Smooth muscle cell (in vitro differentiated cells): ENCODE measurements at regions not wholly inside any gene's neighbourhood (a gene's known extent, or its start where the extent isn't known, plus 50 kb on each side); places are given as distances from the start of the nearest gene placed in this dataset.

Experiments used
- DNase-seq: peaks from one replicate; lab custom pipeline; 2025; ENCODE audit not compliant: unreplicated experiment; lab: John Stamatoyannopoulos, UW
- H2AFZ ChIP-seq: fragments of 200-600 bp; sonication (generic); 2 replicates; pipeline ENCODE4 v1.6.0; 2016; ENCODE audit warnings: antibody characterized with exemption, low read depth, mild to moderate bottlenecking
- H3F3A ChIP-seq: fragments of 200-600 bp; sonication (generic); 2 replicates; pipeline ENCODE4 v1.6.0; 2017; ENCODE audit warnings: antibody characterized with exemption, low read depth
- H3K27ac ChIP-seq: fragments of 200-600 bp; sonication (generic); 2 replicates; pipeline ENCODE4 v1.5.1; 2016; ENCODE audit warnings: low read depth, mild to moderate bottlenecking
- H3K27me3 ChIP-seq: fragments of 200-600 bp; sonication (generic); 2 replicates; pipeline ENCODE4 v1.6.1; 2016; ENCODE audit warnings: low read depth, mild to moderate bottlenecking
- H3K36me3 ChIP-seq: fragments of 200-600 bp; sonication (generic); 2 replicates; pipeline ENCODE4 v1.5.1; 2016; ENCODE audit warnings: low read depth
- H3K4me1 ChIP-seq: fragments of 200-600 bp; sonication (generic); 2 replicates; pipeline ENCODE4 v1.5.1; 2016; ENCODE audit warnings: low read depth
- H3K4me2 ChIP-seq: fragments of 200-600 bp; sonication (generic); 2 replicates; pipeline ENCODE4 v1.6.0; 2016; ENCODE audit warnings: mild to moderate bottlenecking
- H3K4me3 ChIP-seq: fragments of 200-600 bp; sonication (generic); 2 replicates; pipeline ENCODE4 v1.5.1; 2016; ENCODE audit warnings: mild to moderate bottlenecking
- H3K79me2 ChIP-seq: fragments of 200-600 bp; sonication (generic); 2 replicates; pipeline ENCODE4 v1.6.0; 2016; ENCODE audit warnings: low read depth, mild to moderate bottlenecking
- H3K9ac ChIP-seq: fragments of 200-600 bp; sonication (generic); 2 replicates; pipeline ENCODE4 v1.6.0; 2016; ENCODE audit warnings: low read depth
- H3K9me3 ChIP-seq: fragments of 200-600 bp; sonication (generic); replicated peaks from 2 replicates; pipeline ENCODE4 v1.5.1; 2016; ENCODE audit warnings: low read depth
- H4K20me1 ChIP-seq: fragments of 200-600 bp; sonication (generic); 2 replicates; pipeline ENCODE4 v1.6.0; 2016; ENCODE audit warnings: low read depth
- CTCF ChIP-seq: fragments of 200-600 bp; sonication (generic); IDR thresholded peaks from 2 replicates; pipeline ENCODE4 v1.5.1; 2017; ENCODE audit warnings: borderline replicate concordance, mild to moderate bottlenecking, antibody characterized with exemption; ENCODE audit not compliant: insufficient read depth, poor library complexity, severe bottlenecking
- WGBS: methylation state at CpG from one replicate; pipeline ENCODE4 v1.1.7; 2016; ENCODE audit warnings: low lambda C conversion rate; 5-methylcytosine and 5-hydroxymethylcytosine counted together

GRCh38 chrX:122555925-122556324 is 628.2 kb upstream of the GRIA3 start:
- H3K4me1 ChIP-seq: no peaks in the 10 kb centered on the region
- H3K36me3 ChIP-seq: no peaks in the 10 kb centered on the region
- 68% methylated on average over 2 of the region's 2 CpGs for WGBS
- H3K4me2 ChIP-seq: no peak overlapping the region
- H3K79me2 ChIP-seq: no peaks in the 10 kb centered on the region
- H3K9me3 ChIP-seq: no peaks in the 10 kb centered on the region
- H3K9ac ChIP-seq: no peak overlapping the region
- H3K27ac ChIP-seq: no peak overlapping the region
- no peaks in the 10 kb centered on the region for H3K27me3 ChIP-seq
- DNase-seq: no peak
- H4K20me1 ChIP-seq: no peaks in the 10 kb centered on the region
- TF ChIP-seq CTCF: no peak
- H3K4me3 ChIP-seq: no peak overlapping the region
- no peak overlapping the region for H2AFZ ChIP-seq
- H3F3A ChIP-seq: no peaks in the 10 kb centered on the region

GRCh38 chrX:122565952-122566351 is 618.1 kb upstream of the GRIA3 start:
- H3K4me1 ChIP-seq: no peaks in the 10 kb centered on the region
- no peaks in the 10 kb centered on the region for H3K27me3 ChIP-seq
- no peaks in the 10 kb centered on the region for H4K20me1 ChIP-seq
- TF ChIP-seq CTCF: no peak
- no peak overlapping the region for H2AFZ ChIP-seq
- H3K4me3 ChIP-seq: no peak overlapping the region
- H3K4me2 ChIP-seq: no peak overlapping the region
- 18% methylated on average over 1 of the region's 1 CpG for WGBS
- H3K9ac ChIP-seq: no peak overlapping the region
- H3K79me2 ChIP-seq: no peaks in the 10 kb centered on the region
- H3K36me3 ChIP-seq: no peaks in the 10 kb centered on the region
- H3K27ac ChIP-seq: peak overlapping the region; percentile 37
- DNase-seq: no peak
- no peaks in the 10 kb centered on the region for H3K9me3 ChIP-seq
- no peaks in the 10 kb centered on the region for H3F3A ChIP-seq

GRCh38 chrX:122566401-122566800 is 617.7 kb upstream of the GRIA3 start:
- H3K27ac ChIP-seq: peak overlapping the region; percentile 37
- no peak for DNase-seq

More at GRCh38 chrX:122566401-122566800, 617.7 kb upstream of the GRIA3 start:
- H3K79me2 ChIP-seq: no peaks in the 10 kb centered on the region
- no peaks in the 10 kb centered on the region for H3K4me1 ChIP-seq
- no peaks in the 10 kb centered on the region for H3K9me3 ChIP-seq
- H4K20me1 ChIP-seq: no peaks in the 10 kb centered on the region
- TF ChIP-seq CTCF: no peak
- H3K4me2 ChIP-seq: no peak overlapping the region
- no peaks in the 10 kb centered on the region for H3K36me3 ChIP-seq
- H2AFZ ChIP-seq: no peak overlapping the region
- H3K9ac ChIP-seq: no peak overlapping the region
- no peaks in the 10 kb centered on the region for H3K27me3 ChIP-seq
- no peaks in the 10 kb centered on the region for H3F3A ChIP-seq
- H3K4me3 ChIP-seq: no peak overlapping the region
